K562 (cell line): ENCODE measurements at regions not wholly inside any gene's neighbourhood (a gene's known extent, or its start where the extent isn't known, plus 50 kb on each side); places are given as distances from the start of the nearest gene placed in this dataset.

Experiments used
- ARID1B ChIP-seq: fragments of 450-650 bp; IDR thresholded peaks from 2 replicates; pipeline ENCODE4 v1.6.1; 2016; ENCODE audit warnings: antibody characterized with exemption, mild to moderate bottlenecking, inconsistent platforms
- CBX2 ChIP-seq: fragments of 200-600 bp; sonication (generic); IDR thresholded peaks from one replicate; pipeline ENCODE4 v1.6.1; 2012; ENCODE audit warnings: mild to moderate bottlenecking, low read length, inconsistent platforms; ENCODE audit not compliant: insufficient read depth, poor library complexity, severe bottlenecking
- CREBBP ChIP-seq: IDR thresholded peaks from one replicate; pipeline ENCODE4 v1.6.1; 2012; ENCODE audit warnings: low read depth, mild to moderate bottlenecking, control low read depth, inconsistent platforms, low read length
- NFRKB ChIP-seq: fragments of 450-650 bp; IDR thresholded peaks from 2 replicates; pipeline ENCODE4 v1.6.1; 2016; ENCODE audit warnings: low read depth
- ZEB2 ChIP-seq: fragments of 450-650 bp; IDR thresholded peaks from 2 replicates; pipeline ENCODE4 v1.6.1; 2016
- ZNF282 ChIP-seq: sonication (generic); formaldehyde crosslinking; IDR thresholded peaks from 2 replicates; pipeline ENCODE4 v1.8.1; 2023; ENCODE audit warnings: missing genetic modification reagents
- TF ChIP-seq, protein P1 (sequence below): fragments of 250-450 bp; sonication (Bioruptor Pico); IDR thresholded peaks from 2 replicates; pipeline ENCODE4 v1.8.0; 2021; ENCODE audit warnings: borderline replicate concordance, mild to moderate bottlenecking, moderate library complexity; ENCODE audit not compliant: poor library complexity, severe bottlenecking
- TF ChIP-seq, protein P2 (sequence below): sonication (generic); formaldehyde crosslinking; IDR thresholded peaks from 2 replicates; pipeline ENCODE4 v1.9.0; 2022; ENCODE audit warnings: mild to moderate bottlenecking, missing genetic modification reagents

DNA sequence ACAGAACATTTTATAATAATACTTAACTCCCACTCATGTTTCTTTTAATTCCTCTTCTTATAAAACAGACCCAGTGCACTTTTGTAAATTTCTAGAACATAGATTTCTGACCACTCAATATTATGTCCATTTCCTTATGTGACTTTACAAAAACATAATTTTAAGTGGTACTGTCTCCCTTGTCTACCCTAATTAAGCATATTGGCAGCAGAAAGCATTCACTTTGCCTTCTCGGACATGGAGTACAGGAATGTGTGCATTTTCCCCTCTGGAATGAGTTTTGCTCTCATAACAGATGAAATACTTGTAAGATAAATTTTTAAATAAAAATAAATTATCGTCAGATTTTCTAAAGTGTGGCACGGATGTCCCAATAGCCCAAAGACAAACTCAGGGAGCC lies 129.5 kb upstream of the MDM1 start:
- TF ChIP-seq ZNF282 (CRISPR knock-in tag) (no peak), CBX2 (no peak), NFRKB (no peak), ZEB2 (no peak), ARID1B (no peak), CREBBP (no peak)
- TF ChIP-seq, protein P1, sequence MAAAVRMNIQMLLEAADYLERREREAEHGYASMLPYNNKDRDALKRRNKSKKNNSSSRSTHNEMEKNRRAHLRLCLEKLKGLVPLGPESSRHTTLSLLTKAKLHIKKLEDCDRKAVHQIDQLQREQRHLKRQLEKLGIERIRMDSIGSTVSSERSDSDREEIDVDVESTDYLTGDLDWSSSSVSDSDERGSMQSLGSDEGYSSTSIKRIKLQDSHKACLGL (CRISPR knock-in tag): no peak
- TF ChIP-seq, protein P2, sequence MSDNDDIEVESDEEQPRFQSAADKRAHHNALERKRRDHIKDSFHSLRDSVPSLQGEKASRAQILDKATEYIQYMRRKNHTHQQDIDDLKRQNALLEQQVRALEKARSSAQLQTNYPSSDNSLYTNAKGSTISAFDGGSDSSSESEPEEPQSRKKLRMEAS (CRISPR knock-in tag): no peak
